Ascending aorta (tissue), 2 donors: ENCODE measurements at regions not wholly inside any gene's neighbourhood (a gene's known extent, or its start where the extent isn't known, plus 50 kb on each side); places are given as distances from the start of the nearest gene placed in this dataset.

ENCODE experiments used
- DNase-seq, 2 donors: peaks; one replicate each; pipeline ENCODE4 v3.0.0-alpha.2; 2019; ENCODE audit warnings: low spot score in 2 of 2
- H3K27ac ChIP-seq, 2 donors: fragments of 200-600 bp; sonication (generic); one replicate each; pipeline ENCODE4 v1.5.1; 2016 to 2017; ENCODE audit warnings: mild to moderate bottlenecking in 1 of 2
- H3K27me3 ChIP-seq: fragments of 200-600 bp; sonication (generic); one replicate; pipeline ENCODE4 v1.5.1; 2017
- H3K36me3 ChIP-seq, 2 donors: fragments of 200-600 bp; sonication (generic); one replicate each; pipeline ENCODE4 v1.5.1; 2016
- H3K4me1 ChIP-seq, 2 donors: fragments of 200-600 bp; sonication (generic); one replicate each; pipeline ENCODE4 v1.5.1; 2016 to 2017; ENCODE audit warnings: mild to moderate bottlenecking in 1 of 2
- H3K4me3 ChIP-seq, 2 donors: fragments of 200-600 bp; sonication (generic); one replicate each; pipeline ENCODE4 v1.5.1; 2016 to 2017; ENCODE audit warnings: mild to moderate bottlenecking in 1 of 2
- H3K9me3 ChIP-seq, 2 donors: fragments of 200-600 bp; sonication (generic); one replicate each; pipeline ENCODE4 v1.5.1; 2016
- intact Hi-C: fragments of 100-400 bp; cut with DNase I; formaldehyde crosslinking; loops from one replicate; pipeline ENCODE4 v1.15.1; 2023
- TF ChIP-seq, protein P1 (sequence below), 3 experiments: fragments of 200-600 bp in 2 of 3; fragments of 450-650 bp in 1 of 3; sonication (generic) in 2 of 3; IDR thresholded peaks; one replicate each; pipeline ENCODE4 v1.5.1; 2016 to 2019; ENCODE audit warnings: antibody characterized with exemption in 3 of 3, mild to moderate bottlenecking in 1 of 3, moderate library complexity in 1 of 3

DNA sequence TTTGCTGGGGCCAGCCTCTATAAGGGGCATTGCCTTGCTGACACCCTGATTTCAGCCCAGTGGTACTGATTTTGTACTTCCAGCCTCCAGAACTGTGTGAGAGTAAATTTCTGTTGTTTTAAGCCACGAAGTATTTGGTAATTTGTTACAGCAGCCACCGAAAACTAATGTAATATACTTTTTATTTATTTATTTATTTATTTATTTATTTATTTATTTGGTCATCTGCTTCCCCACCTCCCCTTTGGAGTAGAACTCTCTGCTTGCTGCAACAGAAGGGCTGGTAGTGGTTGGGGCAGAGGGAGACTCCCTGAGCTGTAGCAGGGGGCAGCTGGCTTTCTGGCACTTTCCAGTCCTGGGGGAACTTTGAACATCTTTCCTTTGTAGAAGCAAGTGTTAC is 128.4 kb upstream of the RAG2 start:
- no peak overlapping the region for H3K4me3 ChIP-seq
- no peaks in the 10 kb centered on the region for H3K27me3 ChIP-seq
- intact Hi-C loops, result no loop called here
- TF ChIP-seq, protein P1, sequence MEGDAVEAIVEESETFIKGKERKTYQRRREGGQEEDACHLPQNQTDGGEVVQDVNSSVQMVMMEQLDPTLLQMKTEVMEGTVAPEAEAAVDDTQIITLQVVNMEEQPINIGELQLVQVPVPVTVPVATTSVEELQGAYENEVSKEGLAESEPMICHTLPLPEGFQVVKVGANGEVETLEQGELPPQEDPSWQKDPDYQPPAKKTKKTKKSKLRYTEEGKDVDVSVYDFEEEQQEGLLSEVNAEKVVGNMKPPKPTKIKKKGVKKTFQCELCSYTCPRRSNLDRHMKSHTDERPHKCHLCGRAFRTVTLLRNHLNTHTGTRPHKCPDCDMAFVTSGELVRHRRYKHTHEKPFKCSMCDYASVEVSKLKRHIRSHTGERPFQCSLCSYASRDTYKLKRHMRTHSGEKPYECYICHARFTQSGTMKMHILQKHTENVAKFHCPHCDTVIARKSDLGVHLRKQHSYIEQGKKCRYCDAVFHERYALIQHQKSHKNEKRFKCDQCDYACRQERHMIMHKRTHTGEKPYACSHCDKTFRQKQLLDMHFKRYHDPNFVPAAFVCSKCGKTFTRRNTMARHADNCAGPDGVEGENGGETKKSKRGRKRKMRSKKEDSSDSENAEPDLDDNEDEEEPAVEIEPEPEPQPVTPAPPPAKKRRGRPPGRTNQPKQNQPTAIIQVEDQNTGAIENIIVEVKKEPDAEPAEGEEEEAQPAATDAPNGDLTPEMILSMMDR (IDR thresholded peaks at IDR 0.05), result no peak
- H3K27ac ChIP-seq, result no peak overlapping the region
- H3K4me1 ChIP-seq, result no peaks in the 10 kb centered on the region
- H3K9me3 ChIP-seq, result no peaks in the 10 kb centered on the region
- H3K36me3 ChIP-seq, result no peaks in the 10 kb centered on the region
- no peak for DNase-seq

DNA sequence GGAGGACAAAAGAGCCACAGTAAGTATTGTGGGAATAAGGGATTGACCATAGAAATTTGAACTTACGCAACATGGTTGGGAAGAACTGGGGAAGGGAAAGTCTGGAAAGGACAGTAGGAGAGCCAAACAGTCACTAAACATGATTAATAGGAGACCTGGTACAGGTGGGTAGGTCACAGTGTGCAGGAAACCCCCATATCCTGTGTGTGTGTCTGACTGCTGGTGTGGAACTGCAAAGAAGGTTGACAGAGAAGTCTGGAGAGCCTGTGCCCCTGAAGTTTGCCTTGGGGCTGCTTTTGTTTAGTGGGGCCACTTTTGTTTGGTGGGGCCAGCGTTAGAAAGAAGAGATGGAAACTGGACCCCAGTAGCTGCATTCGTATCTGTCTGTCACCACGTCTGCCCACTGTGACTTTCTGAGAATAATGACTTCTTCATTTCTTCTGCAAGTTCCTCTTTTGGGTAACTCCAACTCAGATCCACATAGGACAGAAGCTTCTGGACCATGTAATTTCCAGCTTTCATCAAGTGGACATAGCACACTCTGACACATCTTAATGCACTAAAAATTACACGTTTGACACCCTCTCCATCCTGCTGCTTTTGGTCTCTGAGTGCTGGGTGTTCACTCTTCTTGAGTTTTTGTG is 126.8 kb upstream of the RAG2 start:
- DNase-seq, result no peak
- Histone ChIP-seq H3K27me3 (no peaks in the 10 kb centered on the region), H3K9me3 (no peaks in the 10 kb centered on the region), H3K27ac (no peak overlapping the region), H3K4me1 (no peaks in the 10 kb centered on the region), H3K4me3 (no peak overlapping the region), H3K36me3 (no peaks in the 10 kb centered on the region)
- TF ChIP-seq, protein P1 (IDR thresholded peaks at IDR 0.05), result no peak
- intact Hi-C loops, result loop anchor here (2.0 kb wide), 1 partner anchor 18 kb away; no protein-coding TSS in a partner anchor

DNA sequence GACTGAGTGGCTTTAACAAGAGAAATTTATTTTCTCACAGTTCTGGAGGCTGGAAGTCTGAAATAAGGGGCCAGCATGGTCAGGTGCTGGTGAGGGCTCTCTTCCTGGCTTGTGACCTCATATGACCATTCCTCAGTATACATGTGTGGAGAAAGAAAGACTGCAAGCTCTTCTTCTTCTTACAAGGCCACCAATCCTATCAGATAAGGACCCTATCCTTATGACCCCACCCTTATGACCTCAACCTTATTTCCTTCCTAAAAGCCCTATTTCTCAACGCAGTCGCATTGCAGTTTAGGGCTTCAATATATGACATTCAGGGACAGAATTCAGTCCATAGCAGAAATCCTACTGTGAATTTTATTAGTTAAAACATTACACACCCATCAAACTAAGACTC is 124.4 kb upstream of the RAG2 start:
- Histone ChIP-seq H3K27me3 (no peaks in the 10 kb centered on the region), H3K4me1 (no peaks in the 10 kb centered on the region), H3K27ac (no peak overlapping the region), H3K36me3 (no peaks in the 10 kb centered on the region), H3K9me3 (no peaks in the 10 kb centered on the region), H3K4me3 (no peak overlapping the region)
- no peak for DNase-seq
- intact Hi-C loops, result no loop called here
- TF ChIP-seq, protein P1 (IDR thresholded peaks at IDR 0.05), result no peak

DNA sequence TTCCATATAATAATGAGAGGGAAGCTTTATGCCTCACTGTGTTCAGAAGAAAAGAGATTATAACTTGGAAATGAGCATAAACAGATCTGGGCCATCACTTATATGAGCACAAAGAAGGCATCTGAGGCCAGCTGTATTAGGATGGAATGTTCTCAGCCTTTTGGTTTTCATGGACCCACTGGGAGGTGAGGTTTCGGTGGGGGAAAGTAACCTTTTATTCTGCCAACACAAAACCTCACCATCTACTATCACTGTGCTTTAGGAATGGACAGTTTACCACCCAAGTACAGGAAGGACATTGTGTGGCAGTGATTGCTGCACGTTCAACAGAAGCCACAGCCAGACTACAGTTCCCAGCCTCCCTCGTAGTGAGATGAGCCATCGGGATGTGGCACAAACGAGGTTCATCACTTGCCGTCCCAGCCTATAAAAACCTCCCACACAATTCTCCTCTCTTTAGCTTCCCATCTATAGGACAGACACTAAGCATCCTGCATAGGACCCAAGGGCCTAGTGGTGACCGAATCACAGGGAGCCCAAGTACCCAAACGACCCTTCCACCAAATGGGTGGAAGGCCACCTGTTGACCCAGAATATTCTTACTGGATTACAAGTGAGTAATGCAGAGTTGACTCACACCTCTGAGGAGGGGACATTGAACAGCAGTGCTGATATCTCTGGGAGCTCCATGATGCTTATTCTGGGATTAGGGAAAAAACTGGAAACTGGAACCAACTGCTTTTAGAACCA is 121.5 kb upstream of the RAG2 start:
- H3K27ac ChIP-seq, result no peak overlapping the region
- no peaks in the 10 kb centered on the region for H3K27me3 ChIP-seq
- no peaks in the 10 kb centered on the region for H3K9me3 ChIP-seq
- TF ChIP-seq, protein P1 (IDR thresholded peaks at IDR 0.05), result no peak
- no peak for DNase-seq
- H3K36me3 ChIP-seq, result no peaks in the 10 kb centered on the region
- intact Hi-C loops, result no loop called here
- H3K4me3 ChIP-seq, result no peak overlapping the region
- no peaks in the 10 kb centered on the region for H3K4me1 ChIP-seq

DNA sequence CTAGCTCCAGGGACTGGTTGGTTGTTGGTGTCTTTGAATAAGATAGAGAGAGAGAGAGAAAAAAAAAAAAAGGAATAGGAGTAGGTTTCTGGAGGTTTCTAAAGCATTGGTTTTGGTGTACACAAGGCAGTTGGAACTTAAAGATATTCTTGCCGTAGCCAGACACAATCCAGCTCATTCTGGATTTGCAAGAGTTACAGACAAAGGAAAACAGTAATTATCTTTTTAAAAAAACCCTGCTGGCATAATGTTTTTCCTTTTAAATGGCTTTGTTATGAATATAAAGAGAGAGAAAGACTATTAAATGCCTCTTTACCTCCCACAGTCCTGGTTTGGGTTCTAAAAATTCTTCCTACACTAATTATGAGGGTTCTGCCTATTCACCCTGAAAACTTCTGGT is 120.4 kb upstream of the RAG2 start:
- Histone ChIP-seq H3K4me1 (no peaks in the 10 kb centered on the region), H3K9me3 (no peaks in the 10 kb centered on the region), H3K27ac (no peak overlapping the region), H3K36me3 (no peaks in the 10 kb centered on the region), H3K27me3 (no peaks in the 10 kb centered on the region), H3K4me3 (no peak overlapping the region)
- intact Hi-C loops, result no loop called here
- DNase-seq, result no peak
- TF ChIP-seq, protein P1 (IDR thresholded peaks at IDR 0.05), result no peak
